OCI-LY1 (cell line): ENCODE measurements at regions not wholly inside any gene's neighbourhood (a gene's known extent, or its start where the extent isn't known, plus 50 kb on each side); places are given as distances from the start of the nearest gene placed in this dataset.

ENCODE experiments used
- EZH2 ChIP-seq: fragments of 200-600 bp; sonication (generic), shearing (Covaris generic); IDR thresholded peaks from 2 replicates; pipeline ENCODE4 v1.8.0; 2017; ENCODE audit warnings: borderline replicate concordance, mixed run types, mild to moderate bottlenecking, antibody characterized with exemption, low read length, moderate library complexity, mixed read lengths
- TF ChIP-seq, protein P1 (sequence below): fragments of 200-600 bp; sonication (generic), shearing (Covaris generic); IDR thresholded peaks from 2 replicates; pipeline ENCODE4 v1.5.1; 2017; ENCODE audit warnings: mild to moderate bottlenecking, antibody characterized with exemption, low read length, moderate library complexity, mixed read lengths

- TF ChIP-seq, protein P1, sequence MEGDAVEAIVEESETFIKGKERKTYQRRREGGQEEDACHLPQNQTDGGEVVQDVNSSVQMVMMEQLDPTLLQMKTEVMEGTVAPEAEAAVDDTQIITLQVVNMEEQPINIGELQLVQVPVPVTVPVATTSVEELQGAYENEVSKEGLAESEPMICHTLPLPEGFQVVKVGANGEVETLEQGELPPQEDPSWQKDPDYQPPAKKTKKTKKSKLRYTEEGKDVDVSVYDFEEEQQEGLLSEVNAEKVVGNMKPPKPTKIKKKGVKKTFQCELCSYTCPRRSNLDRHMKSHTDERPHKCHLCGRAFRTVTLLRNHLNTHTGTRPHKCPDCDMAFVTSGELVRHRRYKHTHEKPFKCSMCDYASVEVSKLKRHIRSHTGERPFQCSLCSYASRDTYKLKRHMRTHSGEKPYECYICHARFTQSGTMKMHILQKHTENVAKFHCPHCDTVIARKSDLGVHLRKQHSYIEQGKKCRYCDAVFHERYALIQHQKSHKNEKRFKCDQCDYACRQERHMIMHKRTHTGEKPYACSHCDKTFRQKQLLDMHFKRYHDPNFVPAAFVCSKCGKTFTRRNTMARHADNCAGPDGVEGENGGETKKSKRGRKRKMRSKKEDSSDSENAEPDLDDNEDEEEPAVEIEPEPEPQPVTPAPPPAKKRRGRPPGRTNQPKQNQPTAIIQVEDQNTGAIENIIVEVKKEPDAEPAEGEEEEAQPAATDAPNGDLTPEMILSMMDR: no peak
- TF ChIP-seq EZH2: no peak
Measured at GRCh38 chr4:27242217-27242616, 381.6 kb downstream of the STIM2 start.
